Stimulated activated naive CD4-positive, alpha-beta T cell treated with Interleukin-2 at 50 U/mL for 16 hours (primary cell): ENCODE measurements at regions not wholly inside any gene's neighbourhood (a gene's known extent, or its start where the extent isn't known, plus 50 kb on each side); places are given as distances from the start of the nearest gene placed in this dataset.
"Not testable (repeated sequence)": the region's sequence is repeated elsewhere in the genome, so short reads cannot be mapped to it uniquely, and the experiment has no call there.

Experiments
- DNase-seq: peaks from one replicate; lab custom pipeline; 2025; lab: John Stamatoyannopoulos, UW

DNA sequence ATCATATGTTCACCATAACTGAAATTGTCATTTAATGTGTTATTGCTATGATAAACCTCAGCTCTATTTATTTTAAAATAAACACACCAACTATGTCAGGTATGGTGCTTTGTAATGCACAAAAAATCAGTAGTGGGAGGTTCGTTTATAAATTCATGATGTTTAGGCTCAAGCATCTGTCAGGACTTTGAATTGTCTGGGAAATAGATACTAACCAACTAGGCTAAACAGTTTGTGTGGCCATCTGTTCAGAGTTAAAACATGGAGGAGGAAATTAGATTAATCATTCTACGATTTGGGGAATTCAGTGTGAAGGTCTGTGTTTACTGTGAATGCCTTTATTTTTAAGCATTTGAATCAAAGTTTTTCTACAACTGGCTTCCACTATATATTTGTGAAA lies 212.6 kb upstream of the FZD8 start:
- no peak for DNase-seq

- DNase-seq, result no peak
These were observed 210.6 kb upstream of the FZD8 start for GRCh38 chr10:35852721-35853120.

DNA sequence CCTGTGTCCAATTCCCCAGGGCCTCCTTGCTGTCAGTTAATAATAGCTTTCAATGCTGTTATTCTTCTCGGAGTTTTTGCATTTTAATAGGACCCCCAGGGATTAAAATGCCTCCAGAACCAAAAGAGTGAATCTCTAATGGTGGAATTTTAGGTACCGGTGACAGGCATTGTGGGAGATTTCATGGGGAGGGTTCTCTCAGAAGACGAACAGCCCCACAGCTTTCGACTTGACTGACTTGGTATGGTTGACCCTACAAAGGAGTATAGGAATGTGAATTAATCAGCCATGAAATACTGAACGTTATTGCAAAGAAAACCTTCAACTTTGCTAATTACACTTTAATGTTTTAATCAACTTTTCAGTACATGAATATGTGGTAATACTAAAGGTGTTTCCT lies 206.3 kb upstream of the FZD8 start:
- no peak for DNase-seq

DNA sequence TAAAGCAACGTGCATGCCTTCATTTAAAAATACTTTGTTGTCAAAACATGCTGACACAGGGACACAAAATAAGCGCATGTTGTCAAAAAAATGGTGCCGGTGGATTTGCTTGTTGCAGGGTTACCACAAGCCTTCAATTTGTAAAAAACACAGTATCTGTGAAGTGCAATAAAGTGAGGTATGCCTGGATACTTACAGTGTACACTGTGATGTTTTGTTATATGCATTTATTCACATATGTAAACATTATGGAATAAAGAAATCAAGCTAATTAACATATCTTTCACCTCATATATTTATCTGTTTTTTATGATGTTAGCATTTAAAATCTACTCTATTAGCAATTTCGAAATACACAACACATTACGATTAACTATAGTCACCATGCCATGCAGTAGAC lies 202.6 kb upstream of the FZD8 start:
- no peak for DNase-seq

- no peak for DNase-seq
These were observed 201.6 kb upstream of the FZD8 start for GRCh38 chr10:35843524-35844181.

DNA sequence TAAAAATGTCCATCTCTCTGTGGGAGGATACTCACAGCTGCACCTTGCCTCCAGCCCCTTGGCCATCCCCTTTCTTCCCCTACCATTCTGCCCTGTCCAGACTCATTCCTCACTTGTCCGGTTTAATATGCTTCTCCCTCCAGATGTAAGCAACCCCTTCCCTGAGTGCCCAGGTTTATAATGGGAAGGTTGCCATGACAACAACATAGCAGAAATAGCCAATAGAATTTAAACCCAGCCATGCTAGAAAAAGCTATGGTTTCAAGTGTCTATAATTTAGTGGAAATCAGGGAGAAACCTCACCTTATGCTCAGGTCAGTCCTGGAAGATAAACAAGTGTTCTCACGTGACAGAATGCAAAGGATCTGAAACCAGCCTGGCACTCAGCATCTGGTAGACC lies 196.0 kb upstream of the FZD8 start:
- no peak for DNase-seq

DNA sequence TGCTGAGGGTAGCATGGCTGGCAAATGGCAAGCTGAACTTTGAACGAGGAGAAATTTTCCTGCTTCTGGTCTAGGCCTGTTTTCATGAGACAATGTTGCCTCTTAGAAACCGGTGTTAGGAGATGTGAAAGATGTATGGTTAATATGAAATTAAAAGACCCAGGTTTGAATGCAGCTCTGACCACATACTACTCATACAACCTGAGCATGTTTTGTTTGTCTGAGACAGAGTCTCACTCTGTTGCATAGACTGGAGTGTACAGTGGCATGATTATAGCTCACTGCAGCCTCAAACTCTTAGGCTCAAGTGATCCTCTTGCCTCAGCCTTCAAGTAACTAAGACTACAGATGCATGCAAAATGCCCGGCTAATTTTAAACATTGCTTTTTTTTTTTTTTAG lies 193.4 kb upstream of the FZD8 start:
- no peak for DNase-seq

- no peak for DNase-seq
These were observed 192.9 kb upstream of the FZD8 start for GRCh38 chr10:35834877-35835494.

DNA sequence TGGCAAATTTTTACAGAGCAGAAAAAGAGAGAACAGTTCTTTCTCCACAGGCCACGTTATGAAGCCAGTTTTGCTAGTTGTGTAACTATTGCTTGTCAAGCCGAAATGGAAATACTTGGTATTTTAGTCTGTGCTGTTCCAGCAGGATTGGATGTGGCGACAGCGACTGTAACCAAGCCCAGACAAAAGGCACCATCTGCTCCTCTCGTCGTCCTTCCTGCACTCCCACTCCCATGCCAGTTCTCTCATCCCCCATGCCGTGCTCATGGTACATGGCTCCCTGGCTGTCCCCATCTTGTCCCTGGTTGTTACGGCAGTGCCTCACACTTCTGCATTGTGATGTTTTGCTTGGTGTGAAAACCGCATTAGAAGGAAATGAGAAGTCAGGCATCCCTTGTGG lies 185.7 kb upstream of the FZD8 start:
- DNase-seq, result no peak

DNA sequence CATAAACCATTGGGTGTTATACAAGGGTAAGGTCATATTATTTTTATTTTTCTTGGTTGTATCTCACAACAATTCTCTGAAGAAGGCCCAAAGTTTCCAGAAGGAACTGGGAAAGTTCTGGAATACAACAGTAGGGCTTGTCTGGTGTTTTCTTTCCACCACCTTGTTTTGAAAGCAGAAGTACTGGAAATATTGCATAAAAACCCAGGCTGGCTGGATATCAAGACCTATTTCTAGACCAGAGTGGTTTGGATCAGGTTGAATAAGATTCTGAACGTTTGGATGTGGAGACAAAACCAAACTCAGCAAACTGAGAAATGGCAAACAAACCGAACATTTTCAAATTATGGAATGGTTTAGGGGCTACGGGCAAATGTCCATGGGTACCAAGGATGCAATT lies 182.6 kb upstream of the FZD8 start:
- DNase-seq, result no peak

GRCh38 chr10:35822316-35822715 lies 180.2 kb upstream of the FZD8 start:
- DNase-seq, result no peak

DNA sequence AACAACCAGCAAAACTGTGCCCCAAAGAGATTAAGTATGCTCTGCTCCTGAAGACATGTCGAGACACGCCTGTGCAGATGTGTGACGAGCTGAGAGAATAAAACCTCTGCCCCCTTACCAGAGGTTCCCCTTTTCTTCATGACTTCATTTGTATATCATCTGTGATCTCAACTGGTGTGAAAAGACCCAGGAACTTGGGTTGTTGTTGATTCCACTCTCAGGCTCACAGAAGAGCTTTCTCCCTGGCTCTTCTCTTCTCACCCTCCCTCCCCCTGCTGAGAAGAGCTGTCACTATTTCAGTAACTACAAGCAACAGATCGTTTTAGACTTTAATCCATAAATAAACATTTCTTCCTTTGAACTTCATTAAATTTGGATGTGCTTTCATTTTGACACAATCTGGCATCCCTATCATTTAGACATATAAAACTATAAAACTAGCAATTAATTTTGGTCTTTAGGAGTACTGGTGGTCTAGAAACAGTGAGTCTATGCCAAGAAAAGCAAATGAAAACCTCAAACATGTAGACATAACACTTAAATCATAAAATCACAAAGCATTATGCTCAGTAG lies 179.3 kb upstream of the FZD8 start:
- no peak for DNase-seq

DNA sequence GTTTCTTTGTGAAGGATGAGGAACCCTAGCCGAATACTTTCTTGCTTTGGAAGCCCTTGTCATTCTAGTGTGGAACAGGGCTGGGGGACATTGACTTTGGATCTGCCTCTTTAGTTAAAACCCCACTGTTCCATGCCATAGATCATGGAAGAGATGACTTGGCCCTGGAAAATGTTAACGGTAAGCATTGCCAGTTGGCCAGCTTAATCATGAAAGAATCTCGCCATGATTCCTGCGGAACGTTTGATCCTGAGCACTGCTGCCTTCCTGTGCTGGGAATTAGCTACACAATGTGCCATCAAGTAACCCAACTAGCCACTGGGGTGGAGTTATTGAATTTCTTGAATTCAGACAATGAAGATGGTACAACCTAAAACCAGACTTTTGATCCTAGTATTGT lies 177.6 kb upstream of the FZD8 start:
- no peak for DNase-seq

- DNase-seq, result no peak
These were observed 176.9 kb upstream of the FZD8 start for GRCh38 chr10:35819011-35819410.

- not testable (repeated sequence) for DNase-seq
These were observed 175.0 kb upstream of the FZD8 start for GRCh38 chr10:35817109-35817508.

DNA sequence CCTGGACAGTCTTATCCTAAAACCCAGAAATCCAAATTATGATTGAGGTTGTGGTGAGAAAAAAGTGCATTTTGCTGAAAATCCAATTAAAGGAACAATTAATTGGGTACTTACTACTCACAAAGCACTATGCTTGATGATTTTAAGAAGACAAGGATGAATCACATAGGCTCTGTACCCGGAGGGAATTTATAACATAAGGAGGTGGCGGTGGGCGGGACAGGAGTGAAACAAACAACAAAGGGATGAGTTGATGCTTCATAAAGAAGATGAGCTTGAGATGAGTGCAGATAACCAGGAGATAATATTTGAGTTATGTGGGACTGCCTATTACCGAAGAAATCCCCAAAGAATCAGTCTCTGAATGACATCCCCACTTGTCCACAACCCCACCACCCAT lies 171.1 kb upstream of the FZD8 start:
- DNase-seq, result no peak

DNA sequence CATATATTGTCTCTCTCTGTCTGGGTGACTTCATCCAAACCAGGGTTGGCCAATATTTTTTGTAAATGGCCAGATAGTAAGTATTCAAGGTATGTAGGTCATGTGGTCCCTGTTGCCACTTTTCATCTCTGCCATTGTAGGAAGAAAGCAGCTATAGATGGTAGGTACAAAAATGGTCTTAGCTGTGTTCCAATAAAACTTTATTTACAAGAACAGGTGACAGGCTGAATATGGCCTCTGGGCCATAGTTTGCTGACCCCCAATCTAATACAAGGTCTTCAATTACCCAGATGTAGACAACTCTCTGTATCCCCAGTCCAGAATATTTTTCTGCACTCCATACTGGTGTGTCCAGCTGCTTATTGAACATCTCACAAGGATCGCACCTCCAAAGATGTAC lies 166.2 kb upstream of the FZD8 start:
- no peak for DNase-seq

- DNase-seq, result no peak
These were observed 160.9 kb upstream of the FZD8 start for GRCh38 chr10:35803046-35803445.

DNA sequence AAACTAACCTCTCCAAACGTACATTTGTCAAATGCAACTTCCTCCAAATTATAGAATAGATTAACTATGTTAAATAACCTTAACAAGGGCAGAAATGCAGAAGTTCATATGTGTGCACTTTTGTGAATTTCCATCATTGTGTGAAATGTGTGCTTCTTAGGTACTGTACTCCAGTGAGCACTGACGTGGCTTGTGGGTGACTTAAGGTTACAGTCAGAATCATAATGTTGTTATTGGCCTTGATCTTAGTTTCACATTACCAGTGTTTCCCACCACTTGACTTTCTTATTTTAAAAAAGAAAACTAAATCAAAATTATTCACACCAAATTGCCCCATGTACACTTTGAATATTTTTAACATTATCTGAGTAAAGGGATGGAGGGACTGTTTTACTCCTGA lies 155.1 kb upstream of the FZD8 start:
- no peak for DNase-seq

DNA sequence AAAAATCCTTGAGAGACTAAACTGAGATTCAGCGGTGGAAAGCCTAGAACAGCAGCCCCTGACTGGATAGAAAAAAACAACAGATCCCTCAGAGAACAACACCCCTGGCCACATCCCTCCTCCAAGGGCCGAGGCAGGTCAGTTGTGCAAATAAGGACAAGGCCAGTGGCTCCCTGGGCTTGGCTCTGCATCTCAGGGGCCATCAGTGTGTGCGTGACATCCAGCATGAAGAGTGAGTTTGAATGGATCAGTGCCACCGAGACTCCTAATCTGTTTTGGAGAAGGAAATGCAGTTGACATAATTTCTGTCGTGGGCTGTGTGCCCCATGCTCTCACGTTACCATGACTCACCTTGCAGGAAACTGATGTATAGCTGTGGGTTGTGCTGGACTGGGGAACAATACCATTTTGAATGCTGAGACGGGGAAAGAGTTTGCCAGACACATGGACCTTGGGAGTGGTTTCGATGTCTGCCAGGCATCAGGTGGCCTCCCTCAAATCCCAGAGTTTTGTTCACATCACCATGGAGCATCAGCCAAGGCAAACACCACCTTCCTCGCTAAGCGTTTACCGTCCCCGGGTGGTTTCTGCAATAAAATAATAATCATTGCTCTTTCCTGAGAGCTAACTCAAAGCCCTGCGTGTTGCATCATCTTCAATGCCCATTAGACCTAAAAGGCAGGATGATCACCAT lies 153.2 kb upstream of the FZD8 start:
- DNase-seq, result no peak

GRCh38 chr10:35794703-35795102 lies 152.6 kb upstream of the FZD8 start:
- no peak for DNase-seq

DNA sequence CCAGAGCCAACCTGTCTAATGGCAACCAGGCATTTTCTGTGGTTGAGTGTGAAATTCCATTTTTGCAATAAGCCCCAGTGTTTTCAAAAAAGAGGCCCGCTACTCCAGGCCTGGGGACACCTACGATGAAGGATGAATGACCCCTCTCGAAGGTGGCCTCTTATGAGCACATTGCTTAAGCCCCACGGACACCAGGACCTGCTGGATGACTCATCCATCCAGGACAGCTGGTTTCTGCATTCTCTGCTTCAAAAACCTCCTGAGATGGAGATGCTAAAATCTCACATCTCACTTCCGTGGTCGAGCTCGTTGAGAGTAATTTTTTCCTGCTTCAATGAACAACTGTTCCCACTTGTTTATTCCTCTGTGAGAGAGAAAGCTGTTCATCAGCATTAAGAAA lies 150.2 kb upstream of the FZD8 start:
- no peak for DNase-seq

DNA sequence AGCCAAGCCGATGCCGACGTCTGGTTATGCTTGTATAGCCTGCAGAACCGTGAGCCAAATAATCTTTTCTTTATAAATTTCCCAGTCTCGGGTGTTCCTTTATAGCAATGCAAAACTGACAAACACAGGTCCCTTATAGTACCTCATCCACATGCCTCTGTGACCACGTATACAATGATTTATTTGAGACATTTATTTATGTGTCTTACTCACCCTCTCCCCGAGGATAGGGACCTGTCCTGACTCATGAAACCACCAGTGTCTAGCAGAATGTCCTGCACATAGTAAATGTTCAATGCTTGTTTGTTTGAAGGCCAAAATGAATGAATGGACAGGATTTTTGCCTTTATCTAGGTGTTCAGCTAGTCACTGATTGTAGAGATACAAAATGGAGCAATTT lies 147.9 kb upstream of the FZD8 start:
- no peak for DNase-seq
